SK-N-SH (cell line): ENCODE measurements at regions not wholly inside any gene's neighbourhood (a gene's known extent, or its start where the extent isn't known, plus 50 kb on each side); places are given as distances from the start of the nearest gene placed in this dataset.

Experiments
- CTCF ChIA-PET: fragments of 300-600, 350-600 bp; formaldehyde crosslinking; extraction: SDS; loops from one replicate; lab custom pipeline; 2021; lab: Yijun Ruan, JAX
- POLR2A ChIA-PET: fragments of 350-600 bp; sonication (Branson Sonifier 250); formaldehyde crosslinking; extraction: SDS; loops from one replicate; lab custom pipeline; 2020; ENCODE audit warnings: antibody characterized with exemption, inconsistent platforms; lab: Yijun Ruan, JAX
- DNase-seq: peaks from one replicate; pipeline ENCODE4 v3.0.0; 2012
- H2AFZ ChIP-seq: fragments of 200-600 bp; sonication (generic); 2 replicates; pipeline ENCODE4 v1.8.1; 2016; ENCODE audit warnings: antibody characterized with exemption, mild to moderate bottlenecking, low read depth
- H3F3A ChIP-seq: fragments of 200-600 bp; sonication (generic); replicated peaks from 2 replicates; pipeline ENCODE3; 2016; ENCODE audit warnings: antibody characterized with exemption, mild to moderate bottlenecking; ENCODE audit not compliant: insufficient read depth
- H3K27ac ChIP-seq, 2 experiments: fragments of 200-500 bp in 1 of 2; fragments of 200-600 bp in 1 of 2; sonication (Bioruptor generic) in 1 of 2; sonication (generic), shearing (Covaris generic) in 1 of 2; 2 replicates each; pipeline versions ENCODE4 v1.5.1 to v1.6.1; 2014 to 2016; ENCODE audit warnings: low read depth in 2 of 2, inconsistent platforms in 1 of 2, low read length in 1 of 2, mild to moderate bottlenecking in 1 of 2, mixed read lengths in 1 of 2
- H3K27me3 ChIP-seq: fragments of 200-600 bp; sonication (generic), shearing (Covaris generic); 2 replicates; pipeline ENCODE4 v1.6.1; 2016; ENCODE audit warnings: mixed run types; ENCODE audit not compliant: insufficient read depth
- H3K36me3 ChIP-seq, 2 experiments: fragments of 200-500 bp in 1 of 2; fragments of 200-600 bp in 1 of 2; sonication (Bioruptor generic) in 1 of 2; sonication (generic) in 1 of 2; replicated peaks in 1 of 2; 2 replicates each; pipeline versions ENCODE3 to v1.5.1; 2014 to 2016; ENCODE audit warnings: low read length in 1 of 2, mild to moderate bottlenecking in 1 of 2; ENCODE audit not compliant: insufficient read depth in 2 of 2, control insufficient read depth in 1 of 2
- H3K4me1 ChIP-seq, 2 experiments: fragments of 200-500 bp in 1 of 2; fragments of 200-600 bp in 1 of 2; sonication (Bioruptor generic) in 1 of 2; sonication (generic), shearing (Covaris generic) in 1 of 2; 2 replicates each; pipeline versions ENCODE4 v1.5.1 to v1.6.1; 2014 to 2016; ENCODE audit warnings: low read depth in 1 of 2, low read length in 1 of 2, mixed run types in 1 of 2; ENCODE audit not compliant: insufficient read depth in 2 of 2, control insufficient read depth in 1 of 2
- H3K4me2 ChIP-seq: fragments of 200-600 bp; sonication (generic), shearing (Covaris generic); 2 replicates; pipeline ENCODE4 v1.6.1; 2017; ENCODE audit warnings: mixed run types
- H3K4me3 ChIP-seq, 2 experiments: fragments of 200-500 bp in 1 of 2; fragments of 200-600 bp in 1 of 2; sonication (Bioruptor generic) in 1 of 2; sonication (generic), shearing (Covaris generic) in 1 of 2; 2 replicates each; pipeline versions ENCODE4 v1.5.1 to v1.8.1; 2014 to 2016; ENCODE audit warnings: low read depth in 2 of 2, inconsistent platforms in 1 of 2, low read length in 1 of 2, mild to moderate bottlenecking in 1 of 2, mixed read lengths in 1 of 2, moderate library complexity in 1 of 2
- H3K79me2 ChIP-seq: fragments of 200-600 bp; sonication (generic); 2 replicates; pipeline ENCODE4 v1.8.1; 2017; ENCODE audit warnings: mild to moderate bottlenecking; ENCODE audit not compliant: insufficient read depth
- H3K9ac ChIP-seq: fragments of 200-600 bp; sonication (generic); 2 replicates; pipeline ENCODE4 v1.6.1; 2017; ENCODE audit warnings: mixed run types
- H3K9me2 ChIP-seq: fragments of 200-600 bp; sonication (generic); 2 replicates; pipeline ENCODE4 v1.6.1; 2017; ENCODE audit warnings: mixed run types
- H3K9me3 ChIP-seq: fragments of 200-600 bp; sonication (generic); 2 replicates; pipeline ENCODE4 v1.6.1; 2017; ENCODE audit warnings: mixed run types, mild to moderate bottlenecking, moderate library complexity
- H4K20me1 ChIP-seq: fragments of 200-600 bp; sonication (generic); 2 replicates; pipeline ENCODE4 v1.6.1; 2017; ENCODE audit warnings: mild to moderate bottlenecking, mixed run types; ENCODE audit not compliant: insufficient read depth
- EZH2phosphoT487 ChIP-seq: fragments of 200-600 bp; sonication (generic); IDR thresholded peaks from 2 replicates; pipeline ENCODE4 v1.6.1; 2017; ENCODE audit warnings: low read depth, mixed run types, mild to moderate bottlenecking, antibody characterized with exemption, moderate library complexity, borderline replicate concordance
- GABPA ChIP-seq: IDR thresholded peaks from 2 replicates; pipeline ENCODE4 v1.4.0; 2012; ENCODE audit warnings: low read depth, mild to moderate bottlenecking
- MEF2A ChIP-seq: IDR thresholded peaks from 2 replicates; pipeline ENCODE4 v1.4.0; 2012; ENCODE audit warnings: low read depth, borderline replicate concordance
- POLR2AphosphoS5 ChIP-seq: IDR thresholded peaks from 2 replicates; pipeline ENCODE4 v1.6.1; 2012; ENCODE audit warnings: low read depth, low read length
- RAD21 ChIP-seq: IDR thresholded peaks from 2 replicates; pipeline ENCODE4 v1.6.1; 2012; ENCODE audit warnings: mild to moderate bottlenecking, low read length
- RCOR1 ChIP-seq: fragments of 150-350 bp; IDR thresholded peaks from 2 replicates; pipeline ENCODE4 v1.6.1; 2017; ENCODE audit warnings: antibody characterized with exemption, low read length
- RXRA ChIP-seq: IDR thresholded peaks from 2 replicates; pipeline ENCODE4 v1.4.0; 2012; ENCODE audit warnings: low read depth, mild to moderate bottlenecking, borderline replicate concordance
- SMC3 ChIP-seq: IDR thresholded peaks from 2 replicates; pipeline ENCODE4 v1.6.1; 2012; ENCODE audit warnings: low read depth, low read length, improper control_type of control experiment
- TAF1 ChIP-seq: IDR thresholded peaks from 2 replicates; pipeline ENCODE4 v1.6.1; 2012; ENCODE audit warnings: low read depth, mild to moderate bottlenecking, low read length, moderate library complexity, borderline replicate concordance
- TCF12 ChIP-seq: IDR thresholded peaks from 2 replicates; pipeline ENCODE4 v1.4.0; 2012
- TEAD4 ChIP-seq: IDR thresholded peaks from 2 replicates; pipeline ENCODE4 v1.4.0; 2012; ENCODE audit warnings: mild to moderate bottlenecking, borderline replicate concordance; ENCODE audit not compliant: insufficient read depth
- WGBS: methylation state at CpG from one replicate; pipeline ENCODE4 v1.1.6; 2017; ENCODE audit warnings: low lambda C conversion rate; 5-methylcytosine and 5-hydroxymethylcytosine counted together
- TF ChIP-seq, protein P1 (sequence below): IDR thresholded peaks from 2 replicates; pipeline ENCODE4; 2012
- TF ChIP-seq, protein P2 (sequence below): IDR thresholded peaks from 2 replicates; pipeline ENCODE4 v1.4.0; 2012; ENCODE audit warnings: low read depth, borderline replicate concordance
- TF ChIP-seq, protein P3 (sequence below): IDR thresholded peaks from 2 replicates; pipeline ENCODE4 v1.4.0; 2012; ENCODE audit warnings: low read depth, borderline replicate concordance
- TF ChIP-seq, protein P4 (sequence below): IDR thresholded peaks from 2 replicates; pipeline ENCODE4 v1.6.1; 2012; ENCODE audit warnings: mild to moderate bottlenecking, low read depth, low read length, moderate library complexity
- TF ChIP-seq, protein P5 (sequence below): fragments of 150-350 bp; IDR thresholded peaks from 2 replicates; pipeline ENCODE4 v1.6.1; 2016; ENCODE audit warnings: mild to moderate bottlenecking, low read depth, low read length
- TF ChIP-seq, protein P6 (sequence below): fragments of 150-350 bp; IDR thresholded peaks from 2 replicates; pipeline ENCODE4 v1.6.1; 2017; ENCODE audit warnings: antibody characterized with exemption, low read length, low read depth, borderline replicate concordance

DNA sequence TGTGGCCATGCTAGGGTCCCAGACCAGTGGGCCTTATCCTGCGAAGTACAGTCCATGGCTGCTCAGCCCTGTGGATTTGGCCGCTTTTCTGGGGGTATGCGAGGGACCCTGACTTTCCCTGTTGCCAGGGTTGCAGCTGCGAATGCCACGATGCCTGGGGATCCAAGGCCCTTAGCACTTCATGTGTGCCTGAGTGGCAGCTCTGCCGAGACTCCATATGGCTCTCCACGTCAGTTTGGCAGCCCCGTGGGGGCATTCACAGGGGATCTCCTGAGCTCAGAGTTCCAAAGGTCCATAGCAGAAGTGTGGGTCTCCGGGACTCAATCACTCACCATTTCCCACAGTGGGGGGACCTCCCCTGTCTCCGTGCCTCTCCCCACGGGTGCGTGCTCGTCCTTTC lies 319.5 kb downstream of the DOK5 start:
- TF ChIP-seq RXRA (no peak), RCOR1 (no peak), EZH2phosphoT487 (no peak), RAD21 (no peak), SMC3 (no peak), TCF12 (no peak), TAF1 (no peak), GABPA (no peak), POLR2AphosphoS5 (no peak), TEAD4 (no peak), MEF2A (no peak)
- TF ChIP-seq, protein P1, sequence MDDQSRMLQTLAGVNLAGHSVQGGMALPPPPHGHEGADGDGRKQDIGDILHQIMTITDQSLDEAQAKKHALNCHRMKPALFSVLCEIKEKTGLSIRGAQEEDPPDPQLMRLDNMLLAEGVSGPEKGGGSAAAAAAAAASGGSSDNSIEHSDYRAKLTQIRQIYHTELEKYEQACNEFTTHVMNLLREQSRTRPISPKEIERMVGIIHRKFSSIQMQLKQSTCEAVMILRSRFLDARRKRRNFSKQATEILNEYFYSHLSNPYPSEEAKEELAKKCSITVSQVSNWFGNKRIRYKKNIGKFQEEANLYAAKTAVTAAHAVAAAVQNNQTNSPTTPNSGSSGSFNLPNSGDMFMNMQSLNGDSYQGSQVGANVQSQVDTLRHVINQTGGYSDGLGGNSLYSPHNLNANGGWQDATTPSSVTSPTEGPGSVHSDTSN = no peak
- TF ChIP-seq, protein P2, sequence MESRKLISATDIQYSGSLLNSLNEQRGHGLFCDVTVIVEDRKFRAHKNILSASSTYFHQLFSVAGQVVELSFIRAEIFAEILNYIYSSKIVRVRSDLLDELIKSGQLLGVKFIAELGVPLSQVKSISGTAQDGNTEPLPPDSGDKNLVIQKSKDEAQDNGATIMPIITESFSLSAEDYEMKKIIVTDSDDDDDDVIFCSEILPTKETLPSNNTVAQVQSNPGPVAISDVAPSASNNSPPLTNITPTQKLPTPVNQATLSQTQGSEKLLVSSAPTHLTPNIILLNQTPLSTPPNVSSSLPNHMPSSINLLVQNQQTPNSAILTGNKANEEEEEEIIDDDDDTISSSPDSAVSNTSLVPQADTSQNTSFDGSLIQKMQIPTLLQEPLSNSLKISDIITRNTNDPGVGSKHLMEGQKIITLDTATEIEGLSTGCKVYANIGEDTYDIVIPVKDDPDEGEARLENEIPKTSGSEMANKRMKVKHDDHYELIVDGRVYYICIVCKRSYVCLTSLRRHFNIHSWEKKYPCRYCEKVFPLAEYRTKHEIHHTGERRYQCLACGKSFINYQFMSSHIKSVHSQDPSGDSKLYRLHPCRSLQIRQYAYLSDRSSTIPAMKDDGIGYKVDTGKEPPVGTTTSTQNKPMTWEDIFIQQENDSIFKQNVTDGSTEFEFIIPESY = no peak
- TF ChIP-seq, protein P3, sequence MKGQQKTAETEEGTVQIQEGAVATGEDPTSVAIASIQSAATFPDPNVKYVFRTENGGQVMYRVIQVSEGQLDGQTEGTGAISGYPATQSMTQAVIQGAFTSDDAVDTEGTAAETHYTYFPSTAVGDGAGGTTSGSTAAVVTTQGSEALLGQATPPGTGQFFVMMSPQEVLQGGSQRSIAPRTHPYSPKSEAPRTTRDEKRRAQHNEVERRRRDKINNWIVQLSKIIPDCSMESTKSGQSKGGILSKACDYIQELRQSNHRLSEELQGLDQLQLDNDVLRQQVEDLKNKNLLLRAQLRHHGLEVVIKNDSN = no peak
- TF ChIP-seq, protein P4, sequence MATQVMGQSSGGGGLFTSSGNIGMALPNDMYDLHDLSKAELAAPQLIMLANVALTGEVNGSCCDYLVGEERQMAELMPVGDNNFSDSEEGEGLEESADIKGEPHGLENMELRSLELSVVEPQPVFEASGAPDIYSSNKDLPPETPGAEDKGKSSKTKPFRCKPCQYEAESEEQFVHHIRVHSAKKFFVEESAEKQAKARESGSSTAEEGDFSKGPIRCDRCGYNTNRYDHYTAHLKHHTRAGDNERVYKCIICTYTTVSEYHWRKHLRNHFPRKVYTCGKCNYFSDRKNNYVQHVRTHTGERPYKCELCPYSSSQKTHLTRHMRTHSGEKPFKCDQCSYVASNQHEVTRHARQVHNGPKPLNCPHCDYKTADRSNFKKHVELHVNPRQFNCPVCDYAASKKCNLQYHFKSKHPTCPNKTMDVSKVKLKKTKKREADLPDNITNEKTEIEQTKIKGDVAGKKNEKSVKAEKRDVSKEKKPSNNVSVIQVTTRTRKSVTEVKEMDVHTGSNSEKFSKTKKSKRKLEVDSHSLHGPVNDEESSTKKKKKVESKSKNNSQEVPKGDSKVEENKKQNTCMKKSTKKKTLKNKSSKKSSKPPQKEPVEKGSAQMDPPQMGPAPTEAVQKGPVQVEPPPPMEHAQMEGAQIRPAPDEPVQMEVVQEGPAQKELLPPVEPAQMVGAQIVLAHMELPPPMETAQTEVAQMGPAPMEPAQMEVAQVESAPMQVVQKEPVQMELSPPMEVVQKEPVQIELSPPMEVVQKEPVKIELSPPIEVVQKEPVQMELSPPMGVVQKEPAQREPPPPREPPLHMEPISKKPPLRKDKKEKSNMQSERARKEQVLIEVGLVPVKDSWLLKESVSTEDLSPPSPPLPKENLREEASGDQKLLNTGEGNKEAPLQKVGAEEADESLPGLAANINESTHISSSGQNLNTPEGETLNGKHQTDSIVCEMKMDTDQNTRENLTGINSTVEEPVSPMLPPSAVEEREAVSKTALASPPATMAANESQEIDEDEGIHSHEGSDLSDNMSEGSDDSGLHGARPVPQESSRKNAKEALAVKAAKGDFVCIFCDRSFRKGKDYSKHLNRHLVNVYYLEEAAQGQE = no peak
- TF ChIP-seq, protein P5, sequence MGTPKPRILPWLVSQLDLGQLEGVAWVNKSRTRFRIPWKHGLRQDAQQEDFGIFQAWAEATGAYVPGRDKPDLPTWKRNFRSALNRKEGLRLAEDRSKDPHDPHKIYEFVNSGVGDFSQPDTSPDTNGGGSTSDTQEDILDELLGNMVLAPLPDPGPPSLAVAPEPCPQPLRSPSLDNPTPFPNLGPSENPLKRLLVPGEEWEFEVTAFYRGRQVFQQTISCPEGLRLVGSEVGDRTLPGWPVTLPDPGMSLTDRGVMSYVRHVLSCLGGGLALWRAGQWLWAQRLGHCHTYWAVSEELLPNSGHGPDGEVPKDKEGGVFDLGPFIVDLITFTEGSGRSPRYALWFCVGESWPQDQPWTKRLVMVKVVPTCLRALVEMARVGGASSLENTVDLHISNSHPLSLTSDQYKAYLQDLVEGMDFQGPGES = no peak
- TF ChIP-seq, protein P6, sequence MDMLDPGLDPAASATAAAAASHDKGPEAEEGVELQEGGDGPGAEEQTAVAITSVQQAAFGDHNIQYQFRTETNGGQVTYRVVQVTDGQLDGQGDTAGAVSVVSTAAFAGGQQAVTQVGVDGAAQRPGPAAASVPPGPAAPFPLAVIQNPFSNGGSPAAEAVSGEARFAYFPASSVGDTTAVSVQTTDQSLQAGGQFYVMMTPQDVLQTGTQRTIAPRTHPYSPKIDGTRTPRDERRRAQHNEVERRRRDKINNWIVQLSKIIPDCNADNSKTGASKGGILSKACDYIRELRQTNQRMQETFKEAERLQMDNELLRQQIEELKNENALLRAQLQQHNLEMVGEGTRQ = no peak
- H2AFZ ChIP-seq = no peak overlapping the region
- 40% methylated on average over 5 of the region's 13 CpGs for WGBS
- no peak overlapping the region for H3K4me2 ChIP-seq
- H3K9me2 ChIP-seq = no peaks in the 10 kb centered on the region
- no peak overlapping the region for H3K4me3 ChIP-seq
- no peaks in the 10 kb centered on the region for H3F3A ChIP-seq
- H3K9me3 ChIP-seq = no peaks in the 10 kb centered on the region; the same call in 1 of the 2 replicates
- no peak for DNase-seq
- no peaks in the 10 kb centered on the region for H3K36me3 ChIP-seq
- CTCF ChIA-PET = no interaction called here
- POLR2A ChIA-PET = interaction anchor here (0.7 kb wide), 1 partner anchor 385 kb away, joined by 3 read pairs; no protein-coding TSS in a partner anchor
- H3K9ac ChIP-seq = no peak overlapping the region
- no peak overlapping the region for H3K27ac ChIP-seq
- no peaks in the 10 kb centered on the region for H3K27me3 ChIP-seq
- no peaks in the 10 kb centered on the region for H3K4me1 ChIP-seq
- H4K20me1 ChIP-seq = no peaks in the 10 kb centered on the region
- no peaks in the 10 kb centered on the region for H3K79me2 ChIP-seq
